Stimulated activated naive CD8-positive, alpha-beta T cell treated with anti-CD3 and anti-CD28 coated beads, Interleukin-15, amount 100 ng/mL, for 72 hours (primary cell): ENCODE measurements at regions not wholly inside any gene's neighbourhood (a gene's known extent, or its start where the extent isn't known, plus 50 kb on each side); places are given as distances from the start of the nearest gene placed in this dataset.

Experiments
- ATAC-seq: fragments of 150-1000 bp; cut with Tn5 transposase; 2 replicates; pipeline ENCODE4 v1.10.0; 2021; ENCODE audit warnings: mild to moderate bottlenecking, moderate library complexity
- DNase-seq, 2 donors: peaks; one replicate each; pipeline ENCODE4 v3.0.0; 2021 to 2022
- H3K27ac Mint-ChIP-seq, 2 donors: one replicate each; pipeline ENCODE4 v1.8.0; 2022; ENCODE audit warnings: mild to moderate bottlenecking in 2 of 2, mixed read lengths in 2 of 2, moderate library complexity in 2 of 2
- H3K27me3 Mint-ChIP-seq: one replicate; pipeline ENCODE4 v1.8.0; 2022; ENCODE audit warnings: mixed read lengths
- H3K4me1 Mint-ChIP-seq: one replicate; pipeline ENCODE4 v1.8.0; 2022; ENCODE audit warnings: mild to moderate bottlenecking, mixed read lengths
- H3K4me3 Mint-ChIP-seq, 2 donors: one replicate each; pipeline ENCODE4 v1.8.0; 2022; ENCODE audit warnings: mild to moderate bottlenecking in 2 of 2, mixed read lengths in 2 of 2, moderate library complexity in 1 of 2
- H3K9me3 Mint-ChIP-seq, 2 donors: one replicate each; pipeline ENCODE4 v1.8.0; 2022; ENCODE audit warnings: mixed read lengths in 2 of 2

DNA sequence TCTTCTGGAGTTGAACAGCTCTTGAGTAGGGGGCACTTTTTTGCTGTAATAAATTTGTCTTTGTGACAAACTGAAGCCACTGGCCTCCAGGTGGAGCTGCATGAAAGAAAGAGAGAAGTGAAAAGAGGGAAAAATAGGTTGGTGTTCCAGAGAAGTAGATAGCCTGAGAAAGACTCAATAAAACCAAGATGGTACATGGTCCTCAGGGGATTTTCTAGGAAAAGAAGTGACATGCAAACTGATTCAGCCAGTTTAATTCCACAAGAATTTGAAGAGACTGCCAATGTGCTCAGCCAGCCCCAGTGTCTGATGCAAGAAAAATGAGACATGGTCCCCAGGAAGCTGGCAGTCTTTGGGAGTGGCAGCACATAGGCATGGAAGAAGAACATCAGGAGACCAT is 152.7 kb downstream of the CD47 start:
- Mint-ChIP-seq H3K4me3 (no peak overlapping the region), H3K27me3 (peaks cover 8% of the 10 kb centered on the region), H3K9me3 (peaks cover 6 to 17% of the 10 kb centered on the region in 2 donors), H3K4me1 (peaks cover 19% of the 10 kb centered on the region), H3K27ac (no peak overlapping the region)
- DNase-seq = no peak
- no peak for ATAC-seq

DNA sequence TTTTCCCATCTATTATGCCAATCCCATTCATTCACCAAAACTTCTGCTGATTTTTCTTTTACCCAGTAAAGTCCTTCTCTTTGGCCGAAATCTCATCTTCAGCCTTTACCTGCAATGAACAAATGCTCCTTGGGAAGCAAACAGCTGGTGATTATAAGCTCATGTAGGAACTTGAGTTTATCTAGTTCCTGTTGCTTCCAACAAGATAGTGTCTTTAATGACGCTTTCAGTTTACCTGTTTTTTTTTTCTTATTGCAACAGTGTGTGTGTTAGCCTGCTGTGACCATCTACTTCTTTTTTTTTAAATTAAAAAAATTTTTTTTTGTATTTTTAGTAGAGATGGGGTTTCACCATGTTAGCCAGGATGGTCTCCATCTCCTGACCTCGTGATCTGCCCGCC is 156.0 kb downstream of the CD47 start:
- ATAC-seq = no peak
- Mint-ChIP-seq H3K4me1 (no peaks in the 10 kb centered on the region), H3K27ac (no peak overlapping the region)

DNA sequence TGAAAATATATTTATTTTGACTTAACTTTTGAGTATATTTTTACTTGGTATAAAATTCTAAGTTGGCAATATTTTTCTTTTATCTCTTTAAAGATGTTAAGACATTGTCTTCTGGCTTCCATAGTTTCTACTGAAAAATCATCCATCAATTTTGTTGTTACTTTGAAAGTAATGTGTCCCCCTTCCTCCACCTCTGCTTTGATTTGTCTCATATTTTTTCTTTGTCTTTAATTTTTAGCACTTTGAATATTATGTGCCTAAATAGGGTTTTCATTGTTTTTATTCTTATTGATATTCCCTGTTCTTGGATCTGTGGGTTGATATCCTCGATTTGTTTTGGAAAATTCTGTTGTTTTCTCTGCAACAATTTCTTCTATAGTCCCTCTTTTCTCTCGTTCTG is 157.4 kb downstream of the CD47 start:
- Mint-ChIP-seq H3K27me3 (peaks cover 8% of the 10 kb centered on the region), H3K27ac (no peak overlapping the region), H3K4me3 (no peak overlapping the region), H3K9me3 (peaks cover 10 to 23% of the 10 kb centered on the region in 2 donors), H3K4me1 (no peaks in the 10 kb centered on the region)
- ATAC-seq (no peak), DNase-seq (no peak)

More for the DNA sequence above, 156.0 kb downstream of the CD47 start:
- H3K9me3 Mint-ChIP-seq = peaks cover 10 to 23% of the 10 kb centered on the region in 2 donors
- peaks cover 8% of the 10 kb centered on the region for H3K27me3 Mint-ChIP-seq
- H3K4me3 Mint-ChIP-seq = no peak overlapping the region
- DNase-seq = no peak

DNA sequence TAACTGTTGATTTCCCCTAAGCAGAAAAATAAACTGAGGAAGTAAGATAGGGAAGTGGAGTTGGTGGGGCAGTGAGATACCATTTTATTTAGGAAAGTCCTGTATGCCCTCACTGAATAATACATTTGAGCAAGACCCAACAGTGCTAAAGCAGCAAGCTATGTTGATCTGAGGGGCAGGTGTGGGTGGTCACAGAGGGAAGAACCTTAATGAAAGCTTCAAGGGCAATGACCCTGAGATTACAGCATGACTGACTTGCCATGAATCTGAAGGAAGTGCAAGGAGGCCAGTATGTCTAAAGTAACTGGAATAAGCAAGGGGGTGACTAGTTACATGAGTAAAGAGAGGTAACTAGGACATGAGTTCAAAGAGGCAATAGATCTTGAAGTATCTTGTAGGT is 159.5 kb downstream of the CD47 start:
- DNase-seq = no peak

DNA sequence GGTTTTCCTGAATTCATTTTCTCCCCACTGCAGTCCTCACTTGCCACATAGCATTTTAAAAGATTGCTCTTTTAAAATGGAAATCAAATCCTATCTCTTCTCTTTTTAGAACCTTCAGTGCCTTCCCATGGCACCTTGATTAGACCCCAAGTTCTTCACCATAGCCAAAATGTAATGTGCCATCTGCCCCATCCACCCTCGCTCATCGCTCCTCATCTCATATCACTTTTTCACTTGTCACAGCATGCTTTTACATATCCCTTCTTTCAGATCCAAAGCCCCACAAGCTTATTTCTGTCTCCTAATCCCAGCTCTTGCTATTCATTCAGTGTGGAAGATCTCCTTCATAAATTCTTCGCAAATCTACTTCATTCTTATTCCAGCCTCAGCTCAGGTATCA is 161.7 kb downstream of the CD47 start:
- no peak overlapping the region for H3K27ac Mint-ChIP-seq
- no peaks in the 10 kb centered on the region for H3K27me3 Mint-ChIP-seq
- DNase-seq (no peak), ATAC-seq (no peak)
- peaks cover 10 to 15% of the 10 kb centered on the region in 2 donors for H3K9me3 Mint-ChIP-seq
- no peak overlapping the region for H3K4me3 Mint-ChIP-seq
- H3K4me1 Mint-ChIP-seq = peaks cover 15% of the 10 kb centered on the region

More for the DNA sequence above, 159.5 kb downstream of the CD47 start:
- peaks cover 10 to 23% of the 10 kb centered on the region in 2 donors for H3K9me3 Mint-ChIP-seq
- no peak for ATAC-seq
- peaks cover 8% of the 10 kb centered on the region for H3K27me3 Mint-ChIP-seq
- H3K4me3 Mint-ChIP-seq = no peak overlapping the region
- H3K4me1 Mint-ChIP-seq = peaks cover 15% of the 10 kb centered on the region
- no peak overlapping the region for H3K27ac Mint-ChIP-seq

DNA sequence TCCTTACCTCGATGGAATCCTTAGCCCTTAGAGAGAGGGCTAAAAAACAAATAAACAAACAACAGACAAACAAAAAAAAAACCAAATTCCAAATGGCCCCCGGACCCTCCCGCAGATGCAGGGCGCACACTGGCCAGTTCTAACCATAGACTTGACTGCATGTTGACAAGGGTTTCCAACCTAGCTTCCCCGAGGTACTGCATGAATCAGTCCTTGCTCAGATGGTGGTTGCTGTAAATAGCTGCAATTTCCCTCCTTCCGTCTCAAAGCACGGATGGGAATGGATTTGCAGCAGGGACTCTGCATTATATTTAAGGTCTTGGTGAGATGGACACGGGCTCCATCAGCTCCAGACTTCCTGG is 162.8 kb downstream of the CD47 start:
- Mint-ChIP-seq H3K27ac (peak overlapping the region; percentile 82 to 88), H3K4me3 (peak overlapping the region; percentile 89), H3K9me3 (peaks cover 4 to 5% of the 10 kb centered on the region in 2 donors), H3K27me3 (no peaks in the 10 kb centered on the region), H3K4me1 (peaks cover 15% of the 10 kb centered on the region)
- DNase-seq (peak; percentile 12 to 13), ATAC-seq (peak; percentile 66)

DNA sequence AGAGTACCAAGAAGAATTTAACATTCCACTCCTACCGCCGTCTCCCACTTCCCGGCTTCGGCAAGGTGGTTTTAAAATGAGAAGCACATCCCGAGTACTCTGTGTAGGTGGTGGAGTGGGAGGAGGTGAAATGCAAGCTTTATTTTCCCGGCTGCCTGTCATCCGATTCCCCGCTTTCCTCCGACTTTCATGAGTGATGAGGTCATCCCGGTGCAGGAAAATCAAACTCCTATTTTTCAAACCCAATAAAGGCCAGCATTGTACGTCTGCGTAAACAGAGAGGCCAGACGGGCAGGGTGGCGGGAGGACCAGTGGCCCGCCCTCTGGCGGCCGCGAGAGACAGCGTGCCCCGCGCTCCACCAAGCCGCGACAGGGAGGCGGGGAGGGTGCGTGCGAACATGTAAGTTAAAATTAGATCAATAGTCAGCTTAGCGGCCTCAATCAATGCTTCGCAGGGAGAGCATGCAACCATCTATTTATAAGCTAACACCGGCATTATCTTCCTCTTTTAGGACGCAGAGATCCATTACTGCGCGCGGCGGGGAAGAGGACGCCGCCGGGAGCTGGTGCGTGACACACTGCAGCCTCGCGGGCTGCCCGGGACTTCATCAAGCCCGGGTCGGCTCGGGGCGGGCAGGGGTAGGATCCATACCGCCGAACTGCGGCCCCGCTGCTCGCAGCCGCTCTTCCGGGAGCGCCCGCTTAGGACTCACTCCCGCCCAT is 163.3 kb downstream of the CD47 start:
- peaks cover 15% of the 10 kb centered on the region for H3K4me1 Mint-ChIP-seq
- no peaks in the 10 kb centered on the region for H3K9me3 Mint-ChIP-seq
- H3K27me3 Mint-ChIP-seq = no peaks in the 10 kb centered on the region
- peak overlapping the region; percentile 89 for H3K4me3 Mint-ChIP-seq
- DNase-seq = peak; percentile 75 to 77
- ATAC-seq = peak; percentile 95
- H3K27ac Mint-ChIP-seq = peak overlapping the region; percentile 82 to 88

DNA sequence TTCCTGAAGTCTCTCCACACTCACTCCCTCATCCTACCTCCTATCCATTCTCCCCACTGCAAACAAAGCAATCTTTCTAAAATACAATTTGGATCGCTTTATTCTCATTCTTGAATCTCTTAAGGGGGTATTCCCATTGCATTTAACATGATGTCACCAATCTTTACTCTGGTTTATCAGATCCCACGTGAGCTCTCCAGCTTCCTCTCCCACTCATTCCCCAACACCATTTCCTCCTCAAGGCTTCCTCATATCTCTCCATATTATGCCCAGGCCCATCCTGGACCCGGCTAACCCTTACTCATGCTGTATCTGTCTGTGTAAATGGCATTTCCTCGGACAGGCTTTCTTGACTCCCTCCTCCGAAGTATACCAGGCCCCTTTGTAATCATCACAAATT is 165.0 kb downstream of the CD47 start:
- Mint-ChIP-seq H3K9me3 (no peaks in the 10 kb centered on the region), H3K27me3 (peaks cover 6% of the 10 kb centered on the region), H3K4me1 (peaks cover 15% of the 10 kb centered on the region), H3K4me3 (no peak overlapping the region), H3K27ac (no peak overlapping the region)
- DNase-seq (no peak), ATAC-seq (no peak)

DNA sequence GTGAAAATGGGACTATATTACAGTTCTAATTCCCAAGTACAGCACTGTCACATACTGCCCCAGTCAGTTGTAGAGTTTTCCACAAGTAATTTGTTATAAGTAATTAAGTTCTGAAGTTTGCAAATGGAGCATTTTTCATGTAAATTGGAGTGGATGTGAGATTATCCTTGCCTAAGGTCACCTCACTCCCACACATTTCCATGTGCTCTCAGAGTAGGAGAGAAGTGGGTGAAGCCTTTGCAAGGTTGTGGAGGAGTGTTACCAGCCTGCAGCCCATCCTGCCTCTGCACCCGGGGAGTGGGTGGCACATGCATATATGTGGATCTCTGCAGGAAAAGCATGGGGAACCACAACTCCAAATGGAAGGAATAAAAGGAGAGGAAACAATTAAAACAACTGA is 169.8 kb downstream of the CD47 start:
- no peaks in the 10 kb centered on the region for H3K4me1 Mint-ChIP-seq
- ATAC-seq (no peak), DNase-seq (no peak)
- H3K9me3 Mint-ChIP-seq = no peaks in the 10 kb centered on the region
- H3K4me3 Mint-ChIP-seq = no peak overlapping the region
- H3K27me3 Mint-ChIP-seq = peaks cover 26% of the 10 kb centered on the region
- H3K27ac Mint-ChIP-seq = peak overlapping the region in 1 of 2 donors; percentile 42

DNA sequence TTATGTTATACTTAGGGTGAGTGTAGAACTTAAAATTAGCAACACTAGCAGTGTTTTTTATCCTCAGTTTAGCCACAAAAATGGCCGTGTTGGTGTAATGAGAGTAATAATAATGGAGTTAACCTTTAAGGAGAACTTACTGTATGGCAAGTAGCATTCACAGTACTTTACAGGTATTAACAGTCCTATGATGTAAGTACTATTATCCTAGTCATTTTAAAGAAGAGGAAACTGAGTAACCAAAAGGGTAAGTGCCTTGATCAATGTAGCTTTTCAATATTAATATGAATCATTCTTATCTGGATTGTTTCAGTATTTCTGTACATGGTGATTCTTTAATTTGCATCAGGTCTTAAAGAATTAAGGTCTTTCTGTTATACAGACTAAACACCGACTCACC is 170.3 kb downstream of the CD47 start:
- Mint-ChIP-seq H3K27me3 (peaks cover 29% of the 10 kb centered on the region), H3K9me3 (no peaks in the 10 kb centered on the region)

DNA sequence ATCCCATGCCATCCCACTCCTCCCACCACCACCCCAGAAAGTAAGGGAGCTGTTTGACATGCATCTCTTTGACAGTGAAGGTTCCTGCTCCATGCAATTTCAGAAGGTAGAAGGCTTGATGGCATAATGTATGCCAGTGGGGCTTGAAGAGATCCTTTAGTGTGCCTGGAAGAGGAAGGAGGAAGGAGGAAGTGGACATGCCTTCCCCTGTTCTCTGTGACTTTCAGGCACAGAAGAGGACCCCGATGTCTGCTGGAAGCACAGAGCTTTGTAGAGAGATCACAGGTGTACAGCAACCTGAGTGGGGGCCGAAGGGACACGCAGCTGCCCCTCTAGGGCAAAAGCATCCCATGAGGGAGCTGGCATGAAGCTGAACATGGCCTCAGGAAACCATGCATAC is 171.6 kb downstream of the CD47 start:
- peaks cover 29% of the 10 kb centered on the region for H3K27me3 Mint-ChIP-seq
- ATAC-seq (no peak), DNase-seq (no peak)
- H3K4me1 Mint-ChIP-seq = no peaks in the 10 kb centered on the region
- H3K4me3 Mint-ChIP-seq = no peak overlapping the region
- H3K9me3 Mint-ChIP-seq = no peaks in the 10 kb centered on the region
- no peak overlapping the region for H3K27ac Mint-ChIP-seq

More for the DNA sequence above, 170.3 kb downstream of the CD47 start:
- Mint-ChIP-seq H3K27ac (peak overlapping the region in 1 of 2 donors; percentile 42), H3K4me3 (no peak overlapping the region), H3K4me1 (no peaks in the 10 kb centered on the region)
- ATAC-seq (no peak), DNase-seq (no peak)

DNA sequence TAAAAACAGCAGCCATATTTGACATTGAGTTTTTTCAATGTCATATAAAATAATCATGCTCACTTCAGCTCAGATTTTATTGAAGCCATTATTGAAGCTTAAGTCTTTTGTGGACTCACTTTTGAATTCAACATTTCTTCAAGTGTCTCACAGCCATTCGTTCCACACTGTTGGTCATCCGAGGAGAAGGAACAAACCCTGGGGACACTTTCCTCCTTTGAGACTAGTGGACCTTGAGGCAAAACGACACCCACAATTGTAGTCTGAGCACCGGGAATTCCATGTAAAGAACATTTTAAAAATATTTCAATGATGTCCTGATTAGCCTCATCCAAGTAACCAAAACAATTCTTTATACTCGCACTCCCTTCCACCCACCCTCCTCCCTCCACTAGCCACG is 174.7 kb downstream of the CD47 start:
- H3K27me3 Mint-ChIP-seq = peaks cover 26% of the 10 kb centered on the region
- ATAC-seq = no peak

DNA sequence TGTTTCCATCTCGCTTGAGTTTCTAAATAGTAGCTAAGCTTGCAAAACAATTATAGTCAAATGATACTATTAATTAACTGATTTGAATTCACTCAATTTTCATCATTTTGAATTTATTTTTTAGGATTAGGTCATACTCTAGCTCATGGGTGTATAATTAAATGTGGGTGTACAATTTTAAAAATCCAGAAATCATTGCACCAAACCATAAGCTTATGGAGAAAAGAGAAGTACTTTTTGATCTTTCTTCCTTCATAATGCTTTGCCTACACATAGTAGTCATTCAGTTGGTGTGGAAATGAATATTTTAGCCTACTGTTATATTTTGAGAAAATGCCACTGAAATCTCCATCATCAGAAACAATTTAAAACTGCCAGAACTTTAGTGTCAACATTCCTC is 175.1 kb downstream of the CD47 start:
- no peak for ATAC-seq
- no peaks in the 10 kb centered on the region for H3K9me3 Mint-ChIP-seq
- H3K27me3 Mint-ChIP-seq = peaks cover 22% of the 10 kb centered on the region
- DNase-seq = no peak
- H3K4me1 Mint-ChIP-seq = peaks cover 11% of the 10 kb centered on the region
- H3K27ac Mint-ChIP-seq = no peak overlapping the region
- no peak overlapping the region for H3K4me3 Mint-ChIP-seq

More for the DNA sequence above, 174.7 kb downstream of the CD47 start:
- Mint-ChIP-seq H3K27ac (no peak overlapping the region), H3K4me1 (peaks cover 7% of the 10 kb centered on the region), H3K4me3 (no peak overlapping the region), H3K9me3 (no peaks in the 10 kb centered on the region)
- DNase-seq = no peak

DNA sequence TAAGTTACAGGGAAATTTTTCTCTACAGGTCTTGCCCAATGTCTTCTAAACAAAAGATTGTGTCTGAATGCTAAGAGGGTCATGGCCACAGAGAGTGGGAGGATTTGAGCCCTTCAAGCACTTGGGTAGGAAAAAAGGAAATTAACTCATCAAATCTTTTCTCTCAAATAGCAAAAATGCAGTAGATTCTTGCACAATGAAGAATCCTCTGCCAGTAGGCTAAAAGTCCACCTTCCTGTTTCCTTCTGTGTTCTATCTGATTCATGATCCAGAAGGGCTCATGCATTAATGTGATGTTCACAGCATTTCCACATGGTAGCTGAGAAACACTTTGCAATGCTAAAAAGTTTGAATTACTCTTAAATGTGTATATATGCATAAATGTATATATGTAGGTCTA is 177.1 kb downstream of the CD47 start:
- ATAC-seq = no peak
- Mint-ChIP-seq H3K27ac (no peak overlapping the region), H3K9me3 (no peaks in the 10 kb centered on the region), H3K4me1 (peaks cover 18% of the 10 kb centered on the region), H3K27me3 (peaks cover 22% of the 10 kb centered on the region), H3K4me3 (no peak overlapping the region)
- DNase-seq = no peak

DNA sequence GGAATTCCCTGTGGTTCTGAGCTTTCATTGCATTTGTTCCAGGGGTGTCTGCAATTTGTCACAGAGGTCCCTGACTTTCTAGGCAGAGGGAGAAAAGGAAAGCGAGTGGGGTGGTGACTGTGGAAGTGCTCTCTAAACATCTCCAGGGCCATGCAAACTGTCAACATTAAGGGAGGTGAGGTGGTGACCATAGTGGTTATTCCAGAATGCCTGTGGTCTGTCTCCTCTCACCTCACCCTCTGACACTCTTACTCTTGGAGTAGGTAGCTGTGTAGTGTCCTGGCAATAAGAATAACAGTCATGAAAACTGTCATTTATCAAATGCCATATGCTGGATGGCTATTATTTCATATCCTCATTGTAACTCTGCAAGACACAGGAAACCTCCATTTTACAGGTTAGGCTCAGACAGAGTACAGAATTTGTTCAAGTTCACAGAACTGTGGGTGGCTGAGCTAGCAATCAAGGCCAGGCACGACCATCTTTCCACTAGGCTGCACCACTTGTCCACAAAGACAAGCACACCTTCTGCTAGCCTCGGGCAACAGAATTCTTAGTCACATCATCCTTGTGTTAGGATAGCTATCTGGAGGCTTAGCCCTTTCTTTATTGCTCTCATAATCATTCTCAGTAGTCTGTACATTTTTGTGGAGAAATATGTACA is 179.4 kb downstream of the CD47 start:
- ATAC-seq = peak; percentile 41
- Mint-ChIP-seq H3K27ac (peak overlapping the region in 1 of 2 donors; percentile 81), H3K9me3 (no peaks in the 10 kb centered on the region), H3K4me1 (peaks cover 25% of the 10 kb centered on the region), H3K27me3 (peaks cover 7% of the 10 kb centered on the region), H3K4me3 (peak overlapping the region; percentile 18 to 32)
- DNase-seq = no peak

DNA sequence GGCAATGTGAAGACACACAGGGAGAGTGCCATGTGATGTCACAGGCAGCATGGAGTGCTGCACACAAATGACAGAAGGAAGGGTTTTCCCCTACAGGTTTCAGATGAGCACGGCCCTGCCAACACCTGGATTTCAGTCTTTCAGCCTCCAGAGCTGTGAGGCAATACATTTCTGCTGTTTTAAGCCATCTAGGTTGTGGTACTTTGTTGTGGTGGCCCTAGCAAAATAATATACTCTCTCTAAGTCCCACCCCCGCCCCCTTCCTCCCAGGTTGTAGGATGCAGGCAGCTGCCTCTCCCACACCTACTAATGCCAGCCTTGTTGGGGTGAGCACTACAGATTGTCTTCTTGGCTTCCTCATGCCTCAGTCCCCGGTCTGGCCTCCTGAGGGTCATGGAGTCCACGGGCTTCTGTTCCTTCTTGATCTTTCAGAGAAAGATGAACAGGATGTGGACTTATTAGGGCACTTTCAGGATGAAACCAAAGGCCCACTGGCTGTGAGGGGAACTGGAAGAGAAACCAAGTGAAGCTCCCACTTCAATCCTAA is 180.0 kb downstream of the CD47 start:
- peak overlapping the region in 1 of 2 donors; percentile 4 for H3K27ac Mint-ChIP-seq
- H3K9me3 Mint-ChIP-seq = no peaks in the 10 kb centered on the region
- peaks cover under 1% of the 10 kb centered on the region for H3K27me3 Mint-ChIP-seq
- H3K4me1 Mint-ChIP-seq = peaks cover 25% of the 10 kb centered on the region
- ATAC-seq (peak; percentile 93), DNase-seq (peak; percentile 25 to 57)
- H3K4me3 Mint-ChIP-seq = peak overlapping the region; percentile 18 to 32
